ENCODE measurements at regions not wholly inside any gene's neighbourhood (a gene's known extent, or its start where the extent isn't known, plus 50 kb on each side); places are given as distances from the start of the nearest gene placed in this dataset.

DNA sequence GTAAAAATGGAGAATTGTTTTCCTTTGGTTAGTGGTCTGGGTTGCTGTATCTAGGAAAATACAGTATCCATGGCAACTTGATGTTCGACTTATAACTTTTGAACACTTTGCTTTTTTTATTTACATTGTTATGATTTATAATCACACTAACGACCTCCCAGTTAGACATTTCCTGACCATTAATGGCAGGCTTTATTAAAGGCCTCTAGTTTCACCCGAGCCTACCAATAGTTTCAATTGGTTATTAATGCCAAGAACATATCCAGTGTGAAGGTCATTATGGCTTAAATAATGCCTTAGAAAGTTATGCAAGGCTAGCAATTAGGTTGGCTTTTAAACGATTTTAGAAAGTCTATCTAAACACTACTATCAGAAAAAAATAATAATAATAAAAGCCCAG is 452.0 kb downstream of the DMRTA1 start:
- TF ChIP-seq, protein P1, sequence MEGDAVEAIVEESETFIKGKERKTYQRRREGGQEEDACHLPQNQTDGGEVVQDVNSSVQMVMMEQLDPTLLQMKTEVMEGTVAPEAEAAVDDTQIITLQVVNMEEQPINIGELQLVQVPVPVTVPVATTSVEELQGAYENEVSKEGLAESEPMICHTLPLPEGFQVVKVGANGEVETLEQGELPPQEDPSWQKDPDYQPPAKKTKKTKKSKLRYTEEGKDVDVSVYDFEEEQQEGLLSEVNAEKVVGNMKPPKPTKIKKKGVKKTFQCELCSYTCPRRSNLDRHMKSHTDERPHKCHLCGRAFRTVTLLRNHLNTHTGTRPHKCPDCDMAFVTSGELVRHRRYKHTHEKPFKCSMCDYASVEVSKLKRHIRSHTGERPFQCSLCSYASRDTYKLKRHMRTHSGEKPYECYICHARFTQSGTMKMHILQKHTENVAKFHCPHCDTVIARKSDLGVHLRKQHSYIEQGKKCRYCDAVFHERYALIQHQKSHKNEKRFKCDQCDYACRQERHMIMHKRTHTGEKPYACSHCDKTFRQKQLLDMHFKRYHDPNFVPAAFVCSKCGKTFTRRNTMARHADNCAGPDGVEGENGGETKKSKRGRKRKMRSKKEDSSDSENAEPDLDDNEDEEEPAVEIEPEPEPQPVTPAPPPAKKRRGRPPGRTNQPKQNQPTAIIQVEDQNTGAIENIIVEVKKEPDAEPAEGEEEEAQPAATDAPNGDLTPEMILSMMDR (optimal IDR thresholded peaks at IDR 0.05 in 1 of 3, IDR thresholded peaks at IDR 0.05 in 1 of 3, conservative IDR thresholded peaks at IDR 0.05 in 1 of 3; ENCODE audit: extremely low read depth in 1 of 3, insufficient read depth in 2 of 3, low read length in 3 of 3) = no peak
- TF ChIP-seq EZH2 (IDR thresholded peaks at IDR 0.05; ENCODE audit: low read length) = no peak
